Vagina (tissue), 2 donors: ENCODE measurements at regions not wholly inside any gene's neighbourhood (a gene's known extent, or its start where the extent isn't known, plus 50 kb on each side); places are given as distances from the start of the nearest gene placed in this dataset.

Experiments used
- DNase-seq, 2 donors: peaks; one replicate each; pipeline ENCODE4 v3.0.0-alpha.2; 2017; ENCODE audit errors: extremely low spot score in 2 of 2
- H3K27ac ChIP-seq: fragments of 200-600 bp; sonication (generic); one replicate; pipeline ENCODE4 v1.5.1; 2019
- H3K27me3 ChIP-seq: fragments of 200-600 bp; sonication (generic); one replicate; pipeline ENCODE4 v1.5.1; 2019
- H3K36me3 ChIP-seq, 2 donors: fragments of 200-600 bp; sonication (generic); one replicate each; pipeline ENCODE4 v1.5.1; 2017 to 2019
- H3K4me1 ChIP-seq: fragments of 200-600 bp; sonication (generic); one replicate; pipeline ENCODE4 v1.5.1; 2019
- H3K4me3 ChIP-seq, 2 donors: fragments of 200-600 bp; sonication (generic); 1 replicate in 1 of 2; 2 replicates in 1 of 2; pipeline ENCODE4 v1.5.1; 2016 to 2019
- H3K9me3 ChIP-seq: fragments of 200-600 bp; sonication (generic); one replicate; pipeline ENCODE4 v1.5.1; 2019
- CTCF ChIP-seq, 3 experiments: fragments of 450-650 bp in 2 of 3; fragments of 200-600 bp in 1 of 3; sonication (generic) in 1 of 3; IDR thresholded peaks; one replicate each; pipeline ENCODE4 v1.5.1; 2017 to 2019; ENCODE audit warnings: antibody characterized with exemption in 3 of 3, mild to moderate bottlenecking in 2 of 3, moderate library complexity in 2 of 3
- POLR2A ChIP-seq, 2 donors: fragments of 450-650 bp; IDR thresholded peaks; one replicate each; pipeline ENCODE4 v1.6.1; 2017; ENCODE audit warnings: antibody characterized with exemption in 2 of 2, mild to moderate bottlenecking in 2 of 2, moderate library complexity in 2 of 2
- POLR2AphosphoS5 ChIP-seq, 2 donors: sonication (generic); formaldehyde crosslinking; IDR thresholded peaks; one replicate each; pipeline ENCODE4 v1.9.0; 2017; ENCODE audit warnings: antibody characterized with exemption in 2 of 2, mild to moderate bottlenecking in 2 of 2, low read depth in 1 of 2; ENCODE audit not compliant: insufficient read depth in 1 of 2
- intact Hi-C: fragments of 100-400 bp; cut with DNase I; formaldehyde crosslinking; loops from one replicate; pipeline ENCODE4 v1.15.1; 2023

GRCh38 chr1:188089015-188089414 is 1260.3 kb downstream of the PLA2G4A start:
- TF ChIP-seq POLR2A (IDR thresholded peaks at IDR 0.05) (no peak), POLR2AphosphoS5 (IDR thresholded peaks at IDR 0.05; ENCODE audit: insufficient read depth in 1 of 2, low read depth in 1 of 2) (no peak), CTCF (IDR thresholded peaks at IDR 0.05) (no peak)
- intact Hi-C loops: no loop called here
- no peaks in the 10 kb centered on the region for H3K4me1 ChIP-seq

GRCh38 chr1:188089461-188089860 is 1260.7 kb downstream of the PLA2G4A start:
- Histone ChIP-seq H3K36me3 (no peaks in the 10 kb centered on the region), H3K4me1 (no peaks in the 10 kb centered on the region), H3K4me3 (no peak overlapping the region), H3K27me3 (no peaks in the 10 kb centered on the region), H3K27ac (no peak overlapping the region), H3K9me3 (no peaks in the 10 kb centered on the region)
- TF ChIP-seq CTCF (IDR thresholded peaks at IDR 0.05) (no peak), POLR2AphosphoS5 (IDR thresholded peaks at IDR 0.05; ENCODE audit: insufficient read depth in 1 of 2, low read depth in 1 of 2) (no peak), POLR2A (IDR thresholded peaks at IDR 0.05) (no peak)
- DNase-seq: no peak
- intact Hi-C loops: no loop called here

More at GRCh38 chr1:188089015-188089414, 1260.3 kb downstream of the PLA2G4A start:
- Histone ChIP-seq H3K27me3 (no peaks in the 10 kb centered on the region), H3K4me3 (no peak overlapping the region), H3K27ac (no peak overlapping the region), H3K36me3 (no peaks in the 10 kb centered on the region), H3K9me3 (no peaks in the 10 kb centered on the region)
- DNase-seq: no peak

- intact Hi-C loops: no loop called here
- no peaks in the 10 kb centered on the region for H3K27me3 ChIP-seq
- DNase-seq: no peak
- no peaks in the 10 kb centered on the region for H3K36me3 ChIP-seq
- H3K4me1 ChIP-seq: no peaks in the 10 kb centered on the region
- TF ChIP-seq CTCF (IDR thresholded peaks at IDR 0.05) (no peak), POLR2AphosphoS5 (IDR thresholded peaks at IDR 0.05; ENCODE audit: insufficient read depth in 1 of 2, low read depth in 1 of 2) (no peak), POLR2A (IDR thresholded peaks at IDR 0.05) (no peak)
- no peak overlapping the region for H3K27ac ChIP-seq
- H3K9me3 ChIP-seq: no peaks in the 10 kb centered on the region
- no peak overlapping the region for H3K4me3 ChIP-seq
These were observed 1267.8 kb downstream of the PLA2G4A start for GRCh38 chr1:188096521-188096920.

GRCh38 chr1:188117436-188117835 is 1288.7 kb downstream of the PLA2G4A start:
- H3K27ac ChIP-seq: no peak overlapping the region
- DNase-seq: no peak
- H3K27me3 ChIP-seq: no peaks in the 10 kb centered on the region
- intact Hi-C loops: no loop called here
- no peaks in the 10 kb centered on the region for H3K4me1 ChIP-seq
- H3K4me3 ChIP-seq: no peak overlapping the region
- TF ChIP-seq POLR2A (IDR thresholded peaks at IDR 0.05): no peak
- TF ChIP-seq CTCF (IDR thresholded peaks at IDR 0.05): no peak
- no peak for TF ChIP-seq POLR2AphosphoS5 (IDR thresholded peaks at IDR 0.05; ENCODE audit: insufficient read depth in 1 of 2, low read depth in 1 of 2)
- H3K9me3 ChIP-seq: no peaks in the 10 kb centered on the region
- no peaks in the 10 kb centered on the region for H3K36me3 ChIP-seq

- Histone ChIP-seq H3K4me3 (no peak overlapping the region), H3K27me3 (no peaks in the 10 kb centered on the region), H3K27ac (no peak overlapping the region), H3K9me3 (no peaks in the 10 kb centered on the region), H3K4me1 (no peaks in the 10 kb centered on the region), H3K36me3 (no peaks in the 10 kb centered on the region)
- no peak for TF ChIP-seq CTCF (IDR thresholded peaks at IDR 0.05)
- no peak for TF ChIP-seq POLR2AphosphoS5 (IDR thresholded peaks at IDR 0.05; ENCODE audit: insufficient read depth in 1 of 2, low read depth in 1 of 2)
- no peak for TF ChIP-seq POLR2A (IDR thresholded peaks at IDR 0.05)
- intact Hi-C loops: no loop called here
- DNase-seq: no peak
These were observed 1293.9 kb downstream of the PLA2G4A start for GRCh38 chr1:188122646-188123045.
